Epithelial cell of esophagus (primary cell): ENCODE measurements at regions not wholly inside any gene's neighbourhood (a gene's known extent, or its start where the extent isn't known, plus 50 kb on each side); places are given as distances from the start of the nearest gene placed in this dataset.

Experiments used
- DNase-seq: peaks from one replicate; pipeline ENCODE4 v3.0.0; 2010; ENCODE audit warnings: low read depth
- H3K4me3 ChIP-seq: 2 replicates; pipeline ENCODE4 v1.5.1; 2011; ENCODE audit warnings: mild to moderate bottlenecking, low read length, control low read depth
- CTCF ChIP-seq: IDR thresholded peaks from 2 replicates; pipeline ENCODE4 v1.5.1; 2011; ENCODE audit warnings: low read depth, mild to moderate bottlenecking, low read length, control low read depth, inconsistent platforms; ENCODE audit not compliant: insufficient read depth; ENCODE audit errors: missing control alignments

GRCh38 chr11:38683484-38683883 is 2085.4 kb upstream of the RAG2 start:
- no peak for DNase-seq
- TF ChIP-seq CTCF: no peak
- H3K4me3 ChIP-seq: no peak overlapping the region

- DNase-seq: peak; percentile 26
Measured at GRCh38 chr11:38680746-38681145, 2082.7 kb upstream of the RAG2 start.

GRCh38 chr11:38680166-38680565 is 2082.1 kb upstream of the RAG2 start:
- H3K4me3 ChIP-seq: no peak overlapping the region
- DNase-seq: no peak
- TF ChIP-seq CTCF: no peak

More at GRCh38 chr11:38680746-38681145, 2082.7 kb upstream of the RAG2 start:
- no peak overlapping the region for H3K4me3 ChIP-seq
- TF ChIP-seq CTCF: no peak

GRCh38 chr11:38672445-38672844 is 2074.4 kb upstream of the RAG2 start:
- DNase-seq: peak; percentile 28
- no peak overlapping the region for H3K4me3 ChIP-seq
- TF ChIP-seq CTCF: no peak

- TF ChIP-seq CTCF: no peak
Measured at GRCh38 chr11:38667359-38667758, 2069.3 kb upstream of the RAG2 start.

GRCh38 chr11:38648604-38649003 is 2050.6 kb upstream of the RAG2 start:
- no peak for TF ChIP-seq CTCF
- DNase-seq: peak; percentile 42
- H3K4me3 ChIP-seq: no peak overlapping the region

More at GRCh38 chr11:38667359-38667758, 2069.3 kb upstream of the RAG2 start:
- DNase-seq: no peak
- no peak overlapping the region for H3K4me3 ChIP-seq

- TF ChIP-seq CTCF: no peak
- no peak overlapping the region for H3K4me3 ChIP-seq
- DNase-seq: no peak
Measured at GRCh38 chr11:38646382-38646781, 2048.3 kb upstream of the RAG2 start.
